ENCODE measurements at regions not wholly inside any gene's neighbourhood (a gene's known extent, or its start where the extent isn't known, plus 50 kb on each side); places are given as distances from the start of the nearest gene placed in this dataset.

- TF ChIP-seq CTCF (IDR thresholded peaks at IDR 0.05) (no peak), POLR2A (IDR thresholded peaks at IDR 0.05) (no peak), EP300 (IDR thresholded peaks at IDR 0.05) (no peak)
Measured at GRCh38 chr16:72677662-72678447, 370.1 kb downstream of the ZFHX3 start.
